Caco-2 (cell line): ENCODE measurements at regions not wholly inside any gene's neighbourhood (a gene's known extent, or its start where the extent isn't known, plus 50 kb on each side); places are given as distances from the start of the nearest gene placed in this dataset.

Experiments used
- BruUV-seq: library from RNA; stranded (reverse); fragments of 400-500 nt; replicated peaks from 2 replicates; lab custom pipeline; 2021; lab: Mats Ljungman, UMichigan
- CTCF ChIA-PET: fragments of 300-600 bp; sonication (Branson Sonifier 250); formaldehyde crosslinking; loops from one replicate; lab custom pipeline; 2022; ENCODE audit warnings: antibody characterized with exemption; lab: Charles Lee
- POLR2A ChIA-PET: fragments of 300-600 bp; sonication (Branson Sonifier 250); formaldehyde crosslinking; loops from one replicate; lab custom pipeline; 2022; ENCODE audit warnings: antibody characterized with exemption; lab: Charles Lee
- DNase-seq, 2 experiments: peaks; one replicate each; pipeline versions ENCODE4 v3.0.0 to v3.0.0-alpha.2; 2020 to 2022
- H3K27me3 ChIP-seq: replicated peaks from 2 replicates; pipeline ENCODE4 v1.6.0; 2011; ENCODE audit warnings: low read length; ENCODE audit not compliant: control insufficient read depth, insufficient read depth
- H3K36me3 ChIP-seq: 2 replicates; pipeline ENCODE4 v1.5.1; 2011; ENCODE audit warnings: low read length; ENCODE audit not compliant: control insufficient read depth, insufficient read depth
- H3K4me1 ChIP-seq: fragments of 250-450 bp; sonication (Bioruptor Pico); 2 replicates; pipeline ENCODE4 v1.5.1; 2020; ENCODE audit warnings: mild to moderate bottlenecking
- H3K4me3 ChIP-seq: 2 replicates; pipeline ENCODE4 v1.5.1; 2011; ENCODE audit warnings: low read depth, mild to moderate bottlenecking, control low read depth, low read length
- H3K9me3 ChIP-seq: fragments of 250-450 bp; sonication (Bioruptor Pico); 2 replicates; pipeline ENCODE4 v1.5.1; 2020; ENCODE audit warnings: mild to moderate bottlenecking, moderate library complexity
- H3K27ac Mint-ChIP-seq: one replicate; pipeline ENCODE4 v1.8.0; 2022; ENCODE audit warnings: mixed read lengths; ENCODE audit not compliant: unreplicated experiment
- H3K27me3 Mint-ChIP-seq: one replicate; pipeline ENCODE4 v1.8.0; 2022; ENCODE audit warnings: mixed read lengths; ENCODE audit not compliant: insufficient read depth, unreplicated experiment
- H3K36me3 Mint-ChIP-seq: one replicate; pipeline ENCODE4 v1.8.0; 2022; ENCODE audit warnings: mild to moderate bottlenecking, mixed read lengths; ENCODE audit not compliant: insufficient read depth, unreplicated experiment
- H3K4me1 Mint-ChIP-seq: one replicate; pipeline ENCODE4 v1.8.0; 2022; ENCODE audit warnings: low read depth, mixed read lengths; ENCODE audit not compliant: unreplicated experiment
- H3K4me3 Mint-ChIP-seq: one replicate; pipeline ENCODE4 v1.8.0; 2022; ENCODE audit warnings: mild to moderate bottlenecking, moderate library complexity, mixed read lengths; ENCODE audit not compliant: unreplicated experiment
- H3K9me3 Mint-ChIP-seq: one replicate; pipeline ENCODE4 v1.8.0; 2022; ENCODE audit warnings: mixed read lengths; ENCODE audit not compliant: unreplicated experiment
- intact Hi-C: fragments of 100-400 bp; cut with micrococcal nuclease; formaldehyde crosslinking; loops from one replicate; pipeline ENCODE4 v1.10.0; 2022; ENCODE audit not compliant: unreplicated experiment
- TF ChIP-seq, protein P1 (sequence below), 2 experiments: fragments of 200-600 bp in 1 of 2; IDR thresholded peaks; 1 replicate in 1 of 2; 2 replicates in 1 of 2; pipeline versions ENCODE4 v1.5.1 to v1.8.0; 2011 to 2022; ENCODE audit warnings: antibody characterized with exemption in 1 of 2, control low read depth in 1 of 2, inconsistent platforms in 1 of 2, low read depth in 1 of 2, low read length in 1 of 2, mild to moderate bottlenecking in 1 of 2, moderate library complexity in 1 of 2; ENCODE audit not compliant: insufficient read depth in 1 of 2, severe bottlenecking in 1 of 2, unreplicated experiment in 1 of 2

- Histone ChIP-seq H3K4me1 (no peaks in the 10 kb centered on the region), H3K27me3 (no peaks in the 10 kb centered on the region), H3K36me3 (no peaks in the 10 kb centered on the region), H3K9me3 (peaks cover 6% of the 10 kb centered on the region), H3K4me3 (no peak overlapping the region)
- H3K36me3 Mint-ChIP-seq: peaks cover 6% of the 10 kb centered on the region
- no TSS peak for BruUV-seq
- no peaks in the 10 kb centered on the region for H3K27me3 Mint-ChIP-seq
- no peaks in the 10 kb centered on the region for H3K4me1 Mint-ChIP-seq
- no peak overlapping the region for H3K4me3 Mint-ChIP-seq
- CTCF ChIA-PET: no interaction called here
- POLR2A ChIA-PET: no interaction called here
- peaks cover 37% of the 10 kb centered on the region for H3K9me3 Mint-ChIP-seq
- H3K27ac Mint-ChIP-seq: no peak overlapping the region
- TF ChIP-seq, protein P1, sequence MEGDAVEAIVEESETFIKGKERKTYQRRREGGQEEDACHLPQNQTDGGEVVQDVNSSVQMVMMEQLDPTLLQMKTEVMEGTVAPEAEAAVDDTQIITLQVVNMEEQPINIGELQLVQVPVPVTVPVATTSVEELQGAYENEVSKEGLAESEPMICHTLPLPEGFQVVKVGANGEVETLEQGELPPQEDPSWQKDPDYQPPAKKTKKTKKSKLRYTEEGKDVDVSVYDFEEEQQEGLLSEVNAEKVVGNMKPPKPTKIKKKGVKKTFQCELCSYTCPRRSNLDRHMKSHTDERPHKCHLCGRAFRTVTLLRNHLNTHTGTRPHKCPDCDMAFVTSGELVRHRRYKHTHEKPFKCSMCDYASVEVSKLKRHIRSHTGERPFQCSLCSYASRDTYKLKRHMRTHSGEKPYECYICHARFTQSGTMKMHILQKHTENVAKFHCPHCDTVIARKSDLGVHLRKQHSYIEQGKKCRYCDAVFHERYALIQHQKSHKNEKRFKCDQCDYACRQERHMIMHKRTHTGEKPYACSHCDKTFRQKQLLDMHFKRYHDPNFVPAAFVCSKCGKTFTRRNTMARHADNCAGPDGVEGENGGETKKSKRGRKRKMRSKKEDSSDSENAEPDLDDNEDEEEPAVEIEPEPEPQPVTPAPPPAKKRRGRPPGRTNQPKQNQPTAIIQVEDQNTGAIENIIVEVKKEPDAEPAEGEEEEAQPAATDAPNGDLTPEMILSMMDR (IDR thresholded peaks at IDR 0.05; ENCODE audit: insufficient read depth in 1 of 2, low read depth in 1 of 2, low read length in 1 of 2, severe bottlenecking in 1 of 2, unreplicated experiment in 1 of 2): no peak
- no peak for DNase-seq
- intact Hi-C loops: no loop called here
Observed at GRCh38 chr2:9736021-9736420, 105.2 kb upstream of the YWHAQ start.

DNA sequence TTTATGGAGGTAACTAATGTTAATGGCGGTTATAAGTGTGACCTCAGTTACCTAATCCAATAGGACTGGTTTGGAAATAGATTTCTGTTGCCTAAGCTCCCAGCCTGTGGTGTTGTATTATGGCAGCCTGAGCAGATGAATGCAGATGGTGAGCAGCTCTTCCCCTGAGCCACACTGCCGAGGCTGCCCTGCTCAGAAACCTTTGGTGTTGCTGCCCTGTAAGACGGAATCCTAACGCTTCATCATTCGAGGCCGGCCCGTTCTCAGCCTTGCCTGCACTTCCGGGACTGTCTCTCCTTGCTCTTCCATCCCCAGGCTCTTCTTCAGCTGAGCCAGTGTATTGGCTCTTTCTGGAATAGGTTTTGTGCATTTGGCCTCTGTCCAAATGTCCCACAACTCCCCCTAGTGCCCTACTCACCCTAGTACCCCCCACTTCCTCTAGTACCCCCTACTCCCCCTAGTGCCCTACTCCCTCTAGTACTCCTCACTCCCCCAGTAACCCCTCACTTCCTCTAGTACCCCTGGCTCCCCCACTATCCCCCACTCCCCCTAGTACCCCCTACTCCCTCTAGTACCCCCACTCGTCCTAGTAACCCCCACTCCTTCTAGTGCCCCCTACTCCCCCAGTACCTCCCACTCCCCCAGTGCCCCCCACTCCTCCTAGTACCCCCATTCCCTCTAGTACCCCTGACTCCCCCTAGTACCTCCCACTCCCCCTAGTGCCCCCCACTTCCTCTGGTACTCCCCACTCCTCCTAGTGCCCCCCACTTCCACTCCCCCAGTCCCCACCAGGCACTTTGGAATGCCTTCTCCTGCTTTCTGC, 106.0 kb upstream of the TAF1B start:
- ChIA-PET POLR2A (no interaction called here), CTCF (no interaction called here)
- DNase-seq: no peak
- peaks cover 6% of the 10 kb centered on the region for H3K9me3 ChIP-seq
- Mint-ChIP-seq H3K4me3 (no peak overlapping the region), H3K36me3 (peaks cover 6% of the 10 kb centered on the region), H3K27ac (no peak overlapping the region), H3K27me3 (no peaks in the 10 kb centered on the region), H3K4me1 (no peaks in the 10 kb centered on the region), H3K9me3 (peaks cover 37% of the 10 kb centered on the region)
- no peaks in the 10 kb centered on the region for H3K4me1 ChIP-seq
- TF ChIP-seq, protein P1 (IDR thresholded peaks at IDR 0.05; ENCODE audit: insufficient read depth in 1 of 2, low read depth in 1 of 2, low read length in 1 of 2, severe bottlenecking in 1 of 2, unreplicated experiment in 1 of 2): no peak
- H3K27me3 ChIP-seq: no peaks in the 10 kb centered on the region
- intact Hi-C loops: no loop called here
- H3K4me3 ChIP-seq: no peak overlapping the region
- no peaks in the 10 kb centered on the region for H3K36me3 ChIP-seq
- no TSS peak for BruUV-seq

DNA sequence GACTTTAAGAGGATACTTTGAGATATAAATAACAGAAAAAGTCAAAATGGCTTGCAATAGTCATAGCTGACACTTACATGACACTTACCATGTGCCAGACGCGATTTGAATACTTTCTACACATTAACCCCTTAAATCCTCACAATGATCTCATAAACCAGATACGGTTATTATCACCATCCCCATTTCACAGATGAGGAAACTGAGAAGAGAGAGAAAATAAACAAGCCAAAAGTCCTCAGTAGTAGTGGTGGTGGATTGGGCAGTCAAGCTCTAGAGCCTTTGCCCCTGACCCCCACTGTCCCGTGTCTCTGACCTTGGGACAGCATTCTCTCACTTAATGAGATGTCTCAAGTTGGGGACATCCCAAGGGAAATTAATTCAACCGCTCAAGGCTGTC, 105.2 kb upstream of the TAF1B start:
- no peaks in the 10 kb centered on the region for H3K36me3 ChIP-seq
- Mint-ChIP-seq H3K9me3 (peaks cover 29% of the 10 kb centered on the region), H3K27me3 (no peaks in the 10 kb centered on the region), H3K4me3 (no peak overlapping the region), H3K36me3 (peaks cover 6% of the 10 kb centered on the region), H3K27ac (no peak overlapping the region), H3K4me1 (no peaks in the 10 kb centered on the region)
- TF ChIP-seq, protein P1 (IDR thresholded peaks at IDR 0.05; ENCODE audit: insufficient read depth in 1 of 2, low read depth in 1 of 2, low read length in 1 of 2, severe bottlenecking in 1 of 2, unreplicated experiment in 1 of 2): no peak
- no TSS peak for BruUV-seq
- no peak overlapping the region for H3K4me3 ChIP-seq
- no peak for DNase-seq
- CTCF ChIA-PET: no interaction called here
- no peaks in the 10 kb centered on the region for H3K27me3 ChIP-seq
- POLR2A ChIA-PET: no interaction called here
- intact Hi-C loops: no loop called here
- H3K4me1 ChIP-seq: no peaks in the 10 kb centered on the region
- H3K9me3 ChIP-seq: peaks cover 6% of the 10 kb centered on the region
